MM.1S (cell line): ENCODE measurements at regions not wholly inside any gene's neighbourhood (a gene's known extent, or its start where the extent isn't known, plus 50 kb on each side); places are given as distances from the start of the nearest gene placed in this dataset.

ENCODE experiments used
- DNase-seq: peaks from one replicate; pipeline ENCODE4 v3.0.0-alpha.2; 2015
- H2AFZ ChIP-seq: fragments of 300-600 bp; sonication (generic); 2 replicates; pipeline ENCODE4 v1.6.0; 2016; ENCODE audit warnings: antibody characterized with exemption, low read length
- H3F3A ChIP-seq: fragments of 300-600 bp; sonication (generic); 2 replicates; pipeline ENCODE4 v1.6.1; 2016; ENCODE audit warnings: mild to moderate bottlenecking, antibody characterized with exemption, low read length, moderate library complexity, mixed read lengths; ENCODE audit not compliant: insufficient read depth
- H3K27ac ChIP-seq: fragments of 300-600 bp; sonication (generic); 2 replicates; pipeline ENCODE4 v1.5.1; 2016; ENCODE audit warnings: mild to moderate bottlenecking, low read length
- H3K27me3 ChIP-seq: fragments of 300-600 bp; sonication (generic); replicated peaks from 2 replicates; pipeline ENCODE4 v1.6.0; 2016; ENCODE audit warnings: low read length; ENCODE audit not compliant: insufficient read depth
- H3K36me3 ChIP-seq: fragments of 300-600 bp; sonication (generic); replicated peaks from 2 replicates; pipeline ENCODE4 v1.6.1; 2016; ENCODE audit warnings: mild to moderate bottlenecking, low read length, mixed read lengths; ENCODE audit not compliant: insufficient read depth
- H3K4me1 ChIP-seq: fragments of 300-600 bp; sonication (generic); 2 replicates; pipeline ENCODE4 v1.6.1; 2016; ENCODE audit warnings: low read length, mixed read lengths
- H3K4me2 ChIP-seq: fragments of 300-600 bp; sonication (generic); 2 replicates; pipeline ENCODE4 v1.6.0; 2016; ENCODE audit warnings: low read depth, low read length
- H3K4me3 ChIP-seq: fragments of 300-600 bp; sonication (generic); 2 replicates; pipeline ENCODE4 v1.5.1; 2016; ENCODE audit warnings: low read length, mixed read lengths
- H3K79me2 ChIP-seq: fragments of 300-600 bp; sonication (generic); 2 replicates; pipeline ENCODE4 v1.6.1; 2016; ENCODE audit warnings: mixed run types, low read length, mixed read lengths
- H3K9ac ChIP-seq: fragments of 300-600 bp; sonication (generic); 2 replicates; pipeline ENCODE4 v1.6.1; 2016; ENCODE audit warnings: low read length, mixed read lengths
- H3K9me2 ChIP-seq: fragments of 300-600 bp; sonication (generic); replicated peaks from 2 replicates; pipeline ENCODE4 v1.6.1; 2016; ENCODE audit warnings: mild to moderate bottlenecking, low read length, mixed read lengths; ENCODE audit not compliant: insufficient read depth
- H3K9me3 ChIP-seq: fragments of 300-600 bp; sonication (generic); replicated peaks from 2 replicates; pipeline ENCODE4 v1.6.1; 2016; ENCODE audit warnings: mild to moderate bottlenecking, low read length, mixed read lengths; ENCODE audit not compliant: insufficient read depth
- H4K20me1 ChIP-seq: fragments of 300-600 bp; sonication (generic); 2 replicates; pipeline ENCODE4 v1.6.1; 2016; ENCODE audit warnings: mild to moderate bottlenecking, low read length, moderate library complexity, mixed read lengths; ENCODE audit not compliant: insufficient read depth
- CTCF ChIP-seq: fragments of 300-600 bp; sonication (generic); IDR thresholded peaks from 2 replicates; pipeline ENCODE4 v1.5.1; 2016; ENCODE audit warnings: antibody characterized with exemption, low read length, mixed read lengths
- EZH2 ChIP-seq: fragments of 300-600 bp; sonication (generic); optimal IDR thresholded peaks from 2 replicates; pipeline ENCODE3; 2017; ENCODE audit warnings: low read depth, mild to moderate bottlenecking, antibody characterized with exemption, low read length, mixed read lengths
- EZH2phosphoT487 ChIP-seq: fragments of 300-600 bp; sonication (generic); IDR thresholded peaks from 2 replicates; pipeline ENCODE4 v1.6.1; 2018; ENCODE audit warnings: antibody characterized with exemption, low read length

GRCh38 chr18:28837100-28837499 lies 660.2 kb upstream of the CDH2 start:
- H4K20me1 ChIP-seq, result no peaks in the 10 kb centered on the region
- no peak for TF ChIP-seq CTCF
- TF ChIP-seq EZH2, result no peak
- TF ChIP-seq EZH2phosphoT487, result no peak
- no peaks in the 10 kb centered on the region for H3K27me3 ChIP-seq
- no peak overlapping the region for H3K9ac ChIP-seq
- H3K4me3 ChIP-seq, result no peak overlapping the region
- no peak overlapping the region for H3K4me2 ChIP-seq
- H2AFZ ChIP-seq, result no peak overlapping the region
- H3K9me2 ChIP-seq, result no peaks in the 10 kb centered on the region
- H3F3A ChIP-seq, result no peaks in the 10 kb centered on the region
- no peaks in the 10 kb centered on the region for H3K79me2 ChIP-seq
- no peaks in the 10 kb centered on the region for H3K36me3 ChIP-seq
- DNase-seq, result no peak
- H3K4me1 ChIP-seq, result no peaks in the 10 kb centered on the region
- H3K9me3 ChIP-seq, result no peaks in the 10 kb centered on the region
- H3K27ac ChIP-seq, result no peak overlapping the region

GRCh38 chr18:28834889-28835288 lies 658.0 kb upstream of the CDH2 start:
- Histone ChIP-seq H3K4me1 (0 out of 2 replicates have a peak, but pooled peaks cover 5% of the 10 kb centered on the region), H3F3A (peaks cover 6% of the 10 kb centered on the region; the same call in 1 of the 2 replicates), H3K36me3 (no peaks in the 10 kb centered on the region), H3K9ac (no peak overlapping the region), H3K4me3 (no peak overlapping the region), H3K9me3 (no peaks in the 10 kb centered on the region), H3K9me2 (no peaks in the 10 kb centered on the region), H3K79me2 (no peaks in the 10 kb centered on the region), H3K27me3 (no peaks in the 10 kb centered on the region), H4K20me1 (no peaks in the 10 kb centered on the region), H3K4me2 (no peak overlapping the region), H2AFZ (no peak overlapping the region), H3K27ac (no peak overlapping the region)
- TF ChIP-seq CTCF (no peak), EZH2phosphoT487 (no peak), EZH2 (no peak)
- DNase-seq, result no peak

GRCh38 chr18:28831908-28832307 lies 655.0 kb upstream of the CDH2 start:
- no peaks in the 10 kb centered on the region for H3K36me3 ChIP-seq
- no peak for TF ChIP-seq EZH2
- TF ChIP-seq EZH2phosphoT487, result no peak
- no peak for TF ChIP-seq CTCF
- no peak overlapping the region for H3K27ac ChIP-seq
- H3K9me3 ChIP-seq, result no peaks in the 10 kb centered on the region
- H2AFZ ChIP-seq, result no peak overlapping the region
- H3K4me1 ChIP-seq, result 0 out of 2 replicates have a peak, but pooled peaks cover 5% of the 10 kb centered on the region
- no peaks in the 10 kb centered on the region for H3K27me3 ChIP-seq
- H4K20me1 ChIP-seq, result no peaks in the 10 kb centered on the region
- DNase-seq, result no peak
- no peak overlapping the region for H3K9ac ChIP-seq
- H3F3A ChIP-seq, result peaks cover 6% of the 10 kb centered on the region; the same call in 1 of the 2 replicates
- no peaks in the 10 kb centered on the region for H3K9me2 ChIP-seq
- H3K4me2 ChIP-seq, result no peak overlapping the region
- H3K4me3 ChIP-seq, result no peak overlapping the region
- H3K79me2 ChIP-seq, result no peaks in the 10 kb centered on the region
